ENCODE measurements at regions not wholly inside any gene's neighbourhood (a gene's known extent, or its start where the extent isn't known, plus 50 kb on each side); places are given as distances from the start of the nearest gene placed in this dataset.

- H3K27ac Mint-ChIP-seq = no peak overlapping the region
- no peak overlapping the region for H3K4me3 Mint-ChIP-seq
- H3K4me1 Mint-ChIP-seq (ENCODE audit: low read depth) = no peaks in the 10 kb centered on the region
- no peaks in the 10 kb centered on the region for H3K27me3 Mint-ChIP-seq
- no peaks in the 10 kb centered on the region for H3K36me3 Mint-ChIP-seq (ENCODE audit: low read depth)
- intact Hi-C loops (cut with micrococcal nuclease) = no loop called here
- peaks cover 12% of the 10 kb centered on the region for H3K9me3 Mint-ChIP-seq
Observed at GRCh38 chr5:2278825-2279456, 396.2 kb upstream of the IRX4 start.

GRCh38 chr5:2277886-2278285, 395.2 kb upstream of the IRX4 start:
- no peaks in the 10 kb centered on the region for H3K27me3 Mint-ChIP-seq
- no peak overlapping the region for H3K4me3 Mint-ChIP-seq
- peaks cover 12% of the 10 kb centered on the region for H3K9me3 Mint-ChIP-seq
- intact Hi-C loops (cut with micrococcal nuclease) = no loop called here
- H3K4me1 Mint-ChIP-seq (ENCODE audit: low read depth) = no peaks in the 10 kb centered on the region
- H3K36me3 Mint-ChIP-seq (ENCODE audit: low read depth) = no peaks in the 10 kb centered on the region
- no peak overlapping the region for H3K27ac Mint-ChIP-seq

GRCh38 chr5:2276101-2276500, 393.4 kb upstream of the IRX4 start:
- no peak overlapping the region for H3K27ac Mint-ChIP-seq
- H3K4me1 Mint-ChIP-seq (ENCODE audit: low read depth) = no peaks in the 10 kb centered on the region
- peaks cover 12% of the 10 kb centered on the region for H3K9me3 Mint-ChIP-seq
- no peaks in the 10 kb centered on the region for H3K36me3 Mint-ChIP-seq (ENCODE audit: low read depth)
- H3K4me3 Mint-ChIP-seq = no peak overlapping the region
- no peaks in the 10 kb centered on the region for H3K27me3 Mint-ChIP-seq
- intact Hi-C loops (cut with micrococcal nuclease) = no loop called here

- Mint-ChIP-seq H3K36me3 (ENCODE audit: low read depth) (no peaks in the 10 kb centered on the region), H3K9me3 (no peaks in the 10 kb centered on the region), H3K4me1 (ENCODE audit: low read depth) (no peaks in the 10 kb centered on the region), H3K27me3 (no peaks in the 10 kb centered on the region), H3K27ac (no peak overlapping the region), H3K4me3 (no peak overlapping the region)
- intact Hi-C loops (cut with micrococcal nuclease) = no loop called here
Observed at GRCh38 chr5:2272755-2273154, 390.0 kb upstream of the IRX4 start.

DNA sequence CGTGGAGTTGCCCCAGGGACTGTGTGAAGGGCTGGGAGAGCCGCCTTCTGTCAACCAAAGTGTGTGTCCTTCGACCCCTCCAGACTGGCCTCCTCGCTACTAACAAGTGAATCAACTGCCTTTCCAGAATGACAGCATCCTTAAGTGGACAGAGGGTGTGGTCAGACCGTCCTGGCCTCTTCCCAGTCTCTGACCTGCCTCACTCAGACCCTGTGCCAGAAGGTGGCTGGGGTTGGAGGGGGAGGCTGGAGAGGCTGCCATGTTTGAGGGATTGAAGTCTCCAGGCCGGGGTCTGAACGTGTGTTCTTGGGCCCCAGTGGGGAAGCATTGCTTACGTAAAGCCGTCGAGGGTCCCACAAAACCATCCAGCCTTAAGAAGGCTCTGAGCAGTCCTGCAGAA, 389.3 kb upstream of the IRX4 start:
- H3K36me3 Mint-ChIP-seq (ENCODE audit: low read depth) = no peaks in the 10 kb centered on the region
- no peak overlapping the region for H3K27ac Mint-ChIP-seq
- H3K27me3 Mint-ChIP-seq = no peaks in the 10 kb centered on the region
- no peaks in the 10 kb centered on the region for H3K9me3 Mint-ChIP-seq
- H3K4me1 Mint-ChIP-seq (ENCODE audit: low read depth) = no peaks in the 10 kb centered on the region
- intact Hi-C loops (cut with micrococcal nuclease) = no loop called here
- H3K4me3 Mint-ChIP-seq = no peak overlapping the region

DNA sequence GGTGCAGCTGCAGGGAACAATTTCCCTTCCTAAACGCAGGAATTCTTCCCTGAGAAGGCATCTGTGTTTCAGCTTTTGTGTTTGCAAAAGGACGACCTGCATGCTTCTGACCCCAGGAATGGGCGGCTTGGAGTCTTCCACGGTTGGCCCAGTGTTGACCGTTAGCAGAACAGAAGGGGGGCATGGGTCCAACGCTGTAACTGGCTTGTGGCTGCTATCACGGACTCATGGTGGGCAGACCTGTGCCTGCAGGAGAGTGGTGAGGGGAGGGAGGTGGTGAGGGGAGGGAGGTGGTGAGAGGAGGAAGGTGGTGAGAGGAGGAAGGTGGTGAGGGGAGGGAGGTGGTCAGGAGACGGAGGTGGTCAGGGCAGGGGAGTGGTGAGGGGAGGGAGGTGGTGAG, 388.6 kb upstream of the IRX4 start:
- Mint-ChIP-seq H3K4me3 (no peak overlapping the region), H3K27me3 (no peaks in the 10 kb centered on the region), H3K9me3 (no peaks in the 10 kb centered on the region), H3K27ac (no peak overlapping the region), H3K36me3 (ENCODE audit: low read depth) (no peaks in the 10 kb centered on the region), H3K4me1 (ENCODE audit: low read depth) (no peaks in the 10 kb centered on the region)
- intact Hi-C loops (cut with micrococcal nuclease) = no loop called here

- H3K4me3 Mint-ChIP-seq = no peak overlapping the region
- no peaks in the 10 kb centered on the region for H3K9me3 Mint-ChIP-seq
- no peaks in the 10 kb centered on the region for H3K36me3 Mint-ChIP-seq (ENCODE audit: low read depth)
- intact Hi-C loops (cut with micrococcal nuclease) = no loop called here
- no peak overlapping the region for H3K27ac Mint-ChIP-seq
- no peaks in the 10 kb centered on the region for H3K27me3 Mint-ChIP-seq
- H3K4me1 Mint-ChIP-seq (ENCODE audit: low read depth) = no peaks in the 10 kb centered on the region
Observed at GRCh38 chr5:2270467-2270866, 387.7 kb upstream of the IRX4 start.

- H3K36me3 Mint-ChIP-seq (ENCODE audit: low read depth) = no peaks in the 10 kb centered on the region
- intact Hi-C loops (cut with micrococcal nuclease) = no loop called here
- no peaks in the 10 kb centered on the region for H3K27me3 Mint-ChIP-seq
- H3K4me1 Mint-ChIP-seq (ENCODE audit: low read depth) = no peaks in the 10 kb centered on the region
- H3K27ac Mint-ChIP-seq = no peak overlapping the region
- no peaks in the 10 kb centered on the region for H3K9me3 Mint-ChIP-seq
- no peak overlapping the region for H3K4me3 Mint-ChIP-seq
Observed at GRCh38 chr5:2269656-2270055, 386.9 kb upstream of the IRX4 start.

DNA sequence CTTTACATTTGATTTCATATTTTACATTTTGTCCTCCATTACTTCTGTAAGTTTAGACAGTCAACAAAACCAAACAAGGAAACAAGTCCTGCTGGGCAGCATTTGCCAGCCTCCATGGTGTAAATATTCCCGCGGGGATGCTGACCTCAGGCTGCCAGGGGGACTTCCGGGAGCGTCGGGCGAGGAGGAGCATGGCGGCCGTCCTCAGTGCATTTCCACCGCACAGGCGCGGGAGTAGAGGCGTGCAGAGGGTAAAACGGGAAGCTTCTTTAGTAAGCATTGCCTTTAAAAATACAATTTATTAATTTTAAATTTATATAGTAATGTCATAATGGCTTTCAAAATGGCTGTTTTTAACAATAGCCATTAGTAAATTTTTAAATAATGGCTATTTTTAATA, 385.3 kb upstream of the IRX4 start:
- Mint-ChIP-seq H3K4me1 (ENCODE audit: low read depth) (no peaks in the 10 kb centered on the region), H3K27me3 (no peaks in the 10 kb centered on the region), H3K4me3 (no peak overlapping the region), H3K9me3 (no peaks in the 10 kb centered on the region), H3K27ac (no peak overlapping the region), H3K36me3 (ENCODE audit: low read depth) (no peaks in the 10 kb centered on the region)
- intact Hi-C loops (cut with micrococcal nuclease) = no loop called here

- Mint-ChIP-seq H3K27me3 (no peaks in the 10 kb centered on the region), H3K9me3 (no peaks in the 10 kb centered on the region), H3K4me1 (ENCODE audit: low read depth) (no peaks in the 10 kb centered on the region), H3K36me3 (ENCODE audit: low read depth) (no peaks in the 10 kb centered on the region), H3K4me3 (no peak overlapping the region), H3K27ac (no peak overlapping the region)
- intact Hi-C loops (cut with micrococcal nuclease) = no loop called here
Observed at GRCh38 chr5:2266641-2267240, 384.0 kb upstream of the IRX4 start.

DNA sequence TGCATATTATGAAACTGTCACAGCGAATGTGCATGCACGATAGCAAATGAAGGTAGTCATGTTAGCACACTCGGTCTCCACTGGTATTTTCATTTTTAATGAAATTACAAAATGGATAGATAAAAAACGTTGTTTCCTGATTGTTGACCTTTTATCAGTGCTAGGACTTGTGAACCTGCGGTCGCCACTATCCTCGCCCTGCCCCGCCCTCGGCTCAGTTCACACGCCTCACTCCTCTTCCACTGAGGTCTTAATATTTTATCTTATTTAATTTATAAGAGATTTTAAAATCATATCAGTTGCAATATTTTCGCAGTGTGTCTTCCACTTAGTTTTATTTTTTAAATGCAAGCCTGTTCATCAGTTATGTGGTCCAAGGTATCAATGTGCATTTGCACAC, 382.6 kb upstream of the IRX4 start:
- no peak overlapping the region for H3K27ac Mint-ChIP-seq
- H3K9me3 Mint-ChIP-seq = no peaks in the 10 kb centered on the region
- no peaks in the 10 kb centered on the region for H3K36me3 Mint-ChIP-seq (ENCODE audit: low read depth)
- no peaks in the 10 kb centered on the region for H3K4me1 Mint-ChIP-seq (ENCODE audit: low read depth)
- intact Hi-C loops (cut with micrococcal nuclease) = no loop called here
- H3K27me3 Mint-ChIP-seq = no peaks in the 10 kb centered on the region
- no peak overlapping the region for H3K4me3 Mint-ChIP-seq

GRCh38 chr5:2263763-2264162, 381.0 kb upstream of the IRX4 start:
- intact Hi-C loops (cut with micrococcal nuclease) = no loop called here
- H3K9me3 Mint-ChIP-seq = no peaks in the 10 kb centered on the region
- H3K36me3 Mint-ChIP-seq (ENCODE audit: low read depth) = no peaks in the 10 kb centered on the region
- H3K27me3 Mint-ChIP-seq = no peaks in the 10 kb centered on the region
- no peak overlapping the region for H3K27ac Mint-ChIP-seq
- no peaks in the 10 kb centered on the region for H3K4me1 Mint-ChIP-seq (ENCODE audit: low read depth)
- no peak overlapping the region for H3K4me3 Mint-ChIP-seq

DNA sequence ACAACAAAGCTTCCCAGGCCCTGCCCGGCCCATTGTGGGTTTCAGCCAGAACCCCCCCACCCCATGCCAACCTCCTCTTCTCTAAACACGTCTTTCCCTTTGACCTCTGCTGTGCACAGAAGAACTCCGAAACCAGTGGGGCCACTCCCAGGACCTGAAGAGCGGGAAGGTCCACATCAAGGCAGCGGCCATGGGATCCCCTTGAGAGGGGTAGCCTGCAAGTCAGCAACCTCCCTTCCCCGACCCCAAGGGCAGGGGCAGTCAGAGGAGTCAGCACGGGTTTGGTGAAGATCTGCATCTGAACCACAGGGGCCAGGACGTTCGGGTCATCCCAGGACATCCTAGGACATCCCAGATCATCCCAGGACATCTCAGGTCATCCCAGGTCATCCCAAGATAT, 379.9 kb upstream of the IRX4 start:
- H3K36me3 Mint-ChIP-seq (ENCODE audit: low read depth) = no peaks in the 10 kb centered on the region
- no peaks in the 10 kb centered on the region for H3K4me1 Mint-ChIP-seq (ENCODE audit: low read depth)
- H3K9me3 Mint-ChIP-seq = no peaks in the 10 kb centered on the region
- H3K4me3 Mint-ChIP-seq = no peak overlapping the region
- H3K27ac Mint-ChIP-seq = no peak overlapping the region
- intact Hi-C loops (cut with micrococcal nuclease) = no loop called here
- no peaks in the 10 kb centered on the region for H3K27me3 Mint-ChIP-seq

- Mint-ChIP-seq H3K27ac (no peak overlapping the region), H3K27me3 (no peaks in the 10 kb centered on the region), H3K4me1 (ENCODE audit: low read depth) (no peaks in the 10 kb centered on the region), H3K36me3 (ENCODE audit: low read depth) (no peaks in the 10 kb centered on the region), H3K9me3 (no peaks in the 10 kb centered on the region), H3K4me3 (no peak overlapping the region)
- intact Hi-C loops (cut with micrococcal nuclease) = no loop called here
Observed at GRCh38 chr5:2261004-2261703, 378.4 kb upstream of the IRX4 start.
